MM.1S (cell line): ENCODE measurements at regions not wholly inside any gene's neighbourhood (a gene's known extent, or its start where the extent isn't known, plus 50 kb on each side); places are given as distances from the start of the nearest gene placed in this dataset.

Experiments
- DNase-seq: peaks from one replicate; pipeline ENCODE4 v3.0.0-alpha.2; 2015
- H2AFZ ChIP-seq: fragments of 300-600 bp; sonication (generic); 2 replicates; pipeline ENCODE4 v1.6.0; 2016; ENCODE audit warnings: antibody characterized with exemption, low read length
- H3F3A ChIP-seq: fragments of 300-600 bp; sonication (generic); 2 replicates; pipeline ENCODE4 v1.6.1; 2016; ENCODE audit warnings: mild to moderate bottlenecking, antibody characterized with exemption, low read length, moderate library complexity, mixed read lengths; ENCODE audit not compliant: insufficient read depth
- H3K27ac ChIP-seq: fragments of 300-600 bp; sonication (generic); 2 replicates; pipeline ENCODE4 v1.5.1; 2016; ENCODE audit warnings: mild to moderate bottlenecking, low read length
- H3K27me3 ChIP-seq: fragments of 300-600 bp; sonication (generic); replicated peaks from 2 replicates; pipeline ENCODE4 v1.6.0; 2016; ENCODE audit warnings: low read length; ENCODE audit not compliant: insufficient read depth
- H3K36me3 ChIP-seq: fragments of 300-600 bp; sonication (generic); replicated peaks from 2 replicates; pipeline ENCODE4 v1.6.1; 2016; ENCODE audit warnings: mild to moderate bottlenecking, low read length, mixed read lengths; ENCODE audit not compliant: insufficient read depth
- H3K4me1 ChIP-seq: fragments of 300-600 bp; sonication (generic); 2 replicates; pipeline ENCODE4 v1.6.1; 2016; ENCODE audit warnings: low read length, mixed read lengths
- H3K4me2 ChIP-seq: fragments of 300-600 bp; sonication (generic); 2 replicates; pipeline ENCODE4 v1.6.0; 2016; ENCODE audit warnings: low read depth, low read length
- H3K4me3 ChIP-seq: fragments of 300-600 bp; sonication (generic); 2 replicates; pipeline ENCODE4 v1.5.1; 2016; ENCODE audit warnings: low read length, mixed read lengths
- H3K79me2 ChIP-seq: fragments of 300-600 bp; sonication (generic); 2 replicates; pipeline ENCODE4 v1.6.1; 2016; ENCODE audit warnings: mixed run types, low read length, mixed read lengths
- H3K9ac ChIP-seq: fragments of 300-600 bp; sonication (generic); 2 replicates; pipeline ENCODE4 v1.6.1; 2016; ENCODE audit warnings: low read length, mixed read lengths
- H3K9me2 ChIP-seq: fragments of 300-600 bp; sonication (generic); replicated peaks from 2 replicates; pipeline ENCODE4 v1.6.1; 2016; ENCODE audit warnings: mild to moderate bottlenecking, low read length, mixed read lengths; ENCODE audit not compliant: insufficient read depth
- H3K9me3 ChIP-seq: fragments of 300-600 bp; sonication (generic); replicated peaks from 2 replicates; pipeline ENCODE4 v1.6.1; 2016; ENCODE audit warnings: mild to moderate bottlenecking, low read length, mixed read lengths; ENCODE audit not compliant: insufficient read depth
- H4K20me1 ChIP-seq: fragments of 300-600 bp; sonication (generic); 2 replicates; pipeline ENCODE4 v1.6.1; 2016; ENCODE audit warnings: mild to moderate bottlenecking, low read length, moderate library complexity, mixed read lengths; ENCODE audit not compliant: insufficient read depth
- EZH2 ChIP-seq: fragments of 300-600 bp; sonication (generic); optimal IDR thresholded peaks from 2 replicates; pipeline ENCODE3; 2017; ENCODE audit warnings: low read depth, mild to moderate bottlenecking, antibody characterized with exemption, low read length, mixed read lengths
- EZH2phosphoT487 ChIP-seq: fragments of 300-600 bp; sonication (generic); IDR thresholded peaks from 2 replicates; pipeline ENCODE4 v1.6.1; 2018; ENCODE audit warnings: antibody characterized with exemption, low read length
- TF ChIP-seq, protein P1 (sequence below): fragments of 300-600 bp; sonication (generic); IDR thresholded peaks from 2 replicates; pipeline ENCODE4 v1.5.1; 2016; ENCODE audit warnings: antibody characterized with exemption, low read length, mixed read lengths

DNA sequence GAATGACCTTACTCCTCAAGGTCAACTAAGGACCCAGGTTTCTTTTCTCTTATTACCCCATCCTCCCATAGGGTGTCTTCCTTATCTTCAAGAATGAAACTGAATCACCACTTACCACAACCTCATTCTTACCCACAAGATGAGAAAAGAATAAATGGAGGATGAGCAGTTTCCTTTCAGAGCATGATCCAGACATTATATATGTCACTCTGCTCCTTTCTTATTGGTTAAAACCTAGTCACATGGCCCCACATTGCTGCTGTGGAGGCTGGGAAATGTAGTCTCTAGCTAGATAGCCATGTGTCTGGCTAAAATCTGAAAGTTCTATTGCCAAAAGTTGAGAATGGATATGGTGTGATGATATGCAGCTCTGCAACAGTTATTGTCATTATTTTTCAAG is 62.4 kb upstream of the RAI2 start:
- DNase-seq: peak; percentile 30
- Histone ChIP-seq H3K4me2 (no peak overlapping the region), H3F3A (no peaks in the 10 kb centered on the region), H2AFZ (peak overlapping the region; percentile 23; the same call in 1 of the 2 replicates), H3K36me3 (no peaks in the 10 kb centered on the region), H3K9me3 (no peaks in the 10 kb centered on the region), H3K27me3 (no peaks in the 10 kb centered on the region), H3K9ac (no peak overlapping the region), H3K27ac (no peak overlapping the region), H3K79me2 (no peaks in the 10 kb centered on the region), H3K4me3 (no peak overlapping the region), H3K4me1 (no peaks in the 10 kb centered on the region), H3K9me2 (no peaks in the 10 kb centered on the region), H4K20me1 (no peaks in the 10 kb centered on the region)
- no peak for TF ChIP-seq EZH2phosphoT487
- TF ChIP-seq EZH2: no peak
- TF ChIP-seq, protein P1, sequence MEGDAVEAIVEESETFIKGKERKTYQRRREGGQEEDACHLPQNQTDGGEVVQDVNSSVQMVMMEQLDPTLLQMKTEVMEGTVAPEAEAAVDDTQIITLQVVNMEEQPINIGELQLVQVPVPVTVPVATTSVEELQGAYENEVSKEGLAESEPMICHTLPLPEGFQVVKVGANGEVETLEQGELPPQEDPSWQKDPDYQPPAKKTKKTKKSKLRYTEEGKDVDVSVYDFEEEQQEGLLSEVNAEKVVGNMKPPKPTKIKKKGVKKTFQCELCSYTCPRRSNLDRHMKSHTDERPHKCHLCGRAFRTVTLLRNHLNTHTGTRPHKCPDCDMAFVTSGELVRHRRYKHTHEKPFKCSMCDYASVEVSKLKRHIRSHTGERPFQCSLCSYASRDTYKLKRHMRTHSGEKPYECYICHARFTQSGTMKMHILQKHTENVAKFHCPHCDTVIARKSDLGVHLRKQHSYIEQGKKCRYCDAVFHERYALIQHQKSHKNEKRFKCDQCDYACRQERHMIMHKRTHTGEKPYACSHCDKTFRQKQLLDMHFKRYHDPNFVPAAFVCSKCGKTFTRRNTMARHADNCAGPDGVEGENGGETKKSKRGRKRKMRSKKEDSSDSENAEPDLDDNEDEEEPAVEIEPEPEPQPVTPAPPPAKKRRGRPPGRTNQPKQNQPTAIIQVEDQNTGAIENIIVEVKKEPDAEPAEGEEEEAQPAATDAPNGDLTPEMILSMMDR: no peak

DNA sequence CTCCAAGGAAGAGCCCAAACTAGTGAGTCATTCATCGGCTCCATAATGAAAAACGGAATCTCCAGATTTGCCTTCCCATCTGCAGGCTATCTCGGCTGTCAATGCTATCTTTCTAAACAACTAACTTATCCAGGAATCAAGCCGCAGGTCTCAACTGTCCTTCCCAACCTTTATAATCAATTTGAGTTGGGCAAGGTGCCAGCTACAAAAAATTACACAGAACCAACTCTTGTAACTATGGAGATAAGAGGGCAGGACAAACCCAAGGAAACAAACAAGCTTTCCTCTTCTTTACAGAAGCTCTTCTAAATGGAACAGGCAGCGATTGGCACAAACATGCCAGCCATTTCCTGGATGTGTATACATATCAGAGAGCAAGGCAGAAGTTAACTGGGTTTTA is 61.2 kb upstream of the RAI2 start:
- no peak for DNase-seq
- Histone ChIP-seq H3K36me3 (no peaks in the 10 kb centered on the region), H3K27ac (no peak overlapping the region), H3K9ac (no peak overlapping the region), H3K79me2 (no peaks in the 10 kb centered on the region), H3F3A (no peaks in the 10 kb centered on the region), H2AFZ (no peak overlapping the region), H3K27me3 (no peaks in the 10 kb centered on the region), H3K9me3 (no peaks in the 10 kb centered on the region), H3K4me3 (no peak overlapping the region), H3K4me2 (no peak overlapping the region), H3K4me1 (no peaks in the 10 kb centered on the region), H4K20me1 (no peaks in the 10 kb centered on the region), H3K9me2 (no peaks in the 10 kb centered on the region)
- no peak for TF ChIP-seq EZH2phosphoT487
- no peak for TF ChIP-seq EZH2

DNA sequence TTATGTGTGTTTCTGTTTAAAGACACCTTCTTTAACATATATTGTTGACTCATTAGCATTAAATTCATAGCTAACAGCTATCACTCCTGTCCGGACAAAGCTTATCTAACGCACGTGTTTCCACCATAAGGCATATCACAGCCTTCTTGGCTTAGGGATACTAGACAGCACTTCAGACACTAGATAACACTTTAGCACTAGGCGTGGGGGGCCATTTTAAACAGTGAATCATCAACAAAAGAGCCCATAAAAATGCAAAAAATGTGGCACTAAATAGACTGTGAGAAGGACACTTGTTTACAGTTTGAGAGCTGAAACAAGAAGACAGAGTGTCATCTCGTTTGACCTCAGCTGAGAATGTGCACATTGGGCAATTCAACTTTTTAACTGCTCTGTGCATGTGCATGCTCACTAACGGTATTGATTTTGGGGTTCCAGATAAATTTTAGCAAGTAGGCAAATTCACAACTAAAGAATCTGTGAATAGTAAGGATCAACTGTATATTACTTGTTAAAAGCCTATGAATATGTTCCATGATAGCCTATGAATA is 58.9 kb upstream of the RAI2 start:
- no peaks in the 10 kb centered on the region for H3K9me3 ChIP-seq
- H3K4me2 ChIP-seq: no peak overlapping the region
- H2AFZ ChIP-seq: no peak overlapping the region
- no peaks in the 10 kb centered on the region for H3K9me2 ChIP-seq
- no peaks in the 10 kb centered on the region for H4K20me1 ChIP-seq
- H3K27ac ChIP-seq: no peak overlapping the region
- no peaks in the 10 kb centered on the region for H3K79me2 ChIP-seq
- H3K9ac ChIP-seq: no peak overlapping the region
- no peak for TF ChIP-seq EZH2
- TF ChIP-seq, protein P1: no peak
- no peaks in the 10 kb centered on the region for H3K27me3 ChIP-seq
- H3K4me3 ChIP-seq: no peak overlapping the region
- DNase-seq: no peak
- no peaks in the 10 kb centered on the region for H3K36me3 ChIP-seq
- H3K4me1 ChIP-seq: no peaks in the 10 kb centered on the region
- no peaks in the 10 kb centered on the region for H3F3A ChIP-seq

DNA sequence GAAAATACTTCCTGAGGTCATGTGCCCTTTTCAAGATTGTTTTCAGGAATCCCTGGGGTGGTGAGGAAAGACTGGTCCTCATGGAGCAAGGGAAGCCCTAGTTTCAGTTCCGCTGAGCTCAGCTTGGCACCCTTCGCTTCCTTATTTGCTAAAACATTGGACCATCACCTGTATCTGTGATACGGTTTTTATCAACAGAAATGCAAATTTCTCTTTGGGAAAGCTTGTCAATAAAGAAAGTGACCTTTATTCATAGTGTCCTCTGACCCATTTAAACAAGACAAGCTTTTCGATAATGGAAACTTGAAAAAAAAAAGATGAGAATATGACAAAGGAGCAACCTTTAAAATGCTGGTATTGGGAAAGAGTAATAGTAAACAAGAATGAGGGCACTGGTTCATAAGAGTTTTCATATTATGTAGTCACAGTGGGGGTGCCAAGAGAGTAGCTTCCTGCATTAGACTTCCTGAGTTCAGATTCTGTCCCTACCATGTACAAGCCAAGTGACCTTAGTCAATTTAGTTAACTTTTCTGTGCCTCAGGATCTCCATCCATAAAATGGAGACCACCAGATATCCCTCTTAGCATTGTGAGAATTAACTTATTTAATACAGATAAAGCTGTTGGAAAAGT is 57.0 kb upstream of the RAI2 start:
- no peak overlapping the region for H2AFZ ChIP-seq
- H4K20me1 ChIP-seq: no peaks in the 10 kb centered on the region
- H3K36me3 ChIP-seq: no peaks in the 10 kb centered on the region
- no peak overlapping the region for H3K4me3 ChIP-seq
- H3K79me2 ChIP-seq: no peaks in the 10 kb centered on the region
- no peak overlapping the region for H3K4me2 ChIP-seq
- H3K9me2 ChIP-seq: no peaks in the 10 kb centered on the region
- H3K4me1 ChIP-seq: no peaks in the 10 kb centered on the region
- H3K27ac ChIP-seq: no peak overlapping the region
- no peak for DNase-seq
- H3F3A ChIP-seq: no peaks in the 10 kb centered on the region
- TF ChIP-seq EZH2phosphoT487 (no peak), EZH2 (no peak)
- H3K9ac ChIP-seq: no peak overlapping the region
- no peaks in the 10 kb centered on the region for H3K9me3 ChIP-seq
- H3K27me3 ChIP-seq: no peaks in the 10 kb centered on the region
